Ascending aorta (tissue), 2 donors: ENCODE measurements at regions not wholly inside any gene's neighbourhood (a gene's known extent, or its start where the extent isn't known, plus 50 kb on each side); places are given as distances from the start of the nearest gene placed in this dataset.

Experiments used
- DNase-seq, 2 donors: peaks; one replicate each; pipeline ENCODE4 v3.0.0-alpha.2; 2019; ENCODE audit warnings: low spot score in 2 of 2
- H3K27ac ChIP-seq, 2 donors: fragments of 200-600 bp; sonication (generic); one replicate each; pipeline ENCODE4 v1.5.1; 2016 to 2017; ENCODE audit warnings: mild to moderate bottlenecking in 1 of 2
- H3K27me3 ChIP-seq: fragments of 200-600 bp; sonication (generic); one replicate; pipeline ENCODE4 v1.5.1; 2017
- H3K36me3 ChIP-seq, 2 donors: fragments of 200-600 bp; sonication (generic); one replicate each; pipeline ENCODE4 v1.5.1; 2016
- H3K4me1 ChIP-seq, 2 donors: fragments of 200-600 bp; sonication (generic); one replicate each; pipeline ENCODE4 v1.5.1; 2016 to 2017; ENCODE audit warnings: mild to moderate bottlenecking in 1 of 2
- H3K4me3 ChIP-seq, 2 donors: fragments of 200-600 bp; sonication (generic); one replicate each; pipeline ENCODE4 v1.5.1; 2016 to 2017; ENCODE audit warnings: mild to moderate bottlenecking in 1 of 2
- H3K9me3 ChIP-seq, 2 donors: fragments of 200-600 bp; sonication (generic); one replicate each; pipeline ENCODE4 v1.5.1; 2016
- intact Hi-C: fragments of 100-400 bp; cut with DNase I; formaldehyde crosslinking; loops from one replicate; pipeline ENCODE4 v1.15.1; 2023
- TF ChIP-seq, protein P1 (sequence below), 3 experiments: fragments of 200-600 bp in 2 of 3; fragments of 450-650 bp in 1 of 3; sonication (generic) in 2 of 3; IDR thresholded peaks; one replicate each; pipeline ENCODE4 v1.5.1; 2016 to 2019; ENCODE audit warnings: antibody characterized with exemption in 3 of 3, mild to moderate bottlenecking in 1 of 3, moderate library complexity in 1 of 3

GRCh38 chr3:99087277-99087676 lies 185.8 kb upstream of the DCBLD2 start:
- no peak for DNase-seq
- no peaks in the 10 kb centered on the region for H3K4me1 ChIP-seq
- no peaks in the 10 kb centered on the region for H3K27me3 ChIP-seq
- intact Hi-C loops: no loop called here
- no peaks in the 10 kb centered on the region for H3K9me3 ChIP-seq
- H3K27ac ChIP-seq: no peak overlapping the region
- TF ChIP-seq, protein P1, sequence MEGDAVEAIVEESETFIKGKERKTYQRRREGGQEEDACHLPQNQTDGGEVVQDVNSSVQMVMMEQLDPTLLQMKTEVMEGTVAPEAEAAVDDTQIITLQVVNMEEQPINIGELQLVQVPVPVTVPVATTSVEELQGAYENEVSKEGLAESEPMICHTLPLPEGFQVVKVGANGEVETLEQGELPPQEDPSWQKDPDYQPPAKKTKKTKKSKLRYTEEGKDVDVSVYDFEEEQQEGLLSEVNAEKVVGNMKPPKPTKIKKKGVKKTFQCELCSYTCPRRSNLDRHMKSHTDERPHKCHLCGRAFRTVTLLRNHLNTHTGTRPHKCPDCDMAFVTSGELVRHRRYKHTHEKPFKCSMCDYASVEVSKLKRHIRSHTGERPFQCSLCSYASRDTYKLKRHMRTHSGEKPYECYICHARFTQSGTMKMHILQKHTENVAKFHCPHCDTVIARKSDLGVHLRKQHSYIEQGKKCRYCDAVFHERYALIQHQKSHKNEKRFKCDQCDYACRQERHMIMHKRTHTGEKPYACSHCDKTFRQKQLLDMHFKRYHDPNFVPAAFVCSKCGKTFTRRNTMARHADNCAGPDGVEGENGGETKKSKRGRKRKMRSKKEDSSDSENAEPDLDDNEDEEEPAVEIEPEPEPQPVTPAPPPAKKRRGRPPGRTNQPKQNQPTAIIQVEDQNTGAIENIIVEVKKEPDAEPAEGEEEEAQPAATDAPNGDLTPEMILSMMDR (IDR thresholded peaks at IDR 0.05): no peak
- H3K4me3 ChIP-seq: no peak overlapping the region
- no peaks in the 10 kb centered on the region for H3K36me3 ChIP-seq

GRCh38 chr3:99084826-99085225 lies 183.3 kb upstream of the DCBLD2 start:
- TF ChIP-seq, protein P1 (IDR thresholded peaks at IDR 0.05): no peak
- no peaks in the 10 kb centered on the region for H3K9me3 ChIP-seq
- no peak overlapping the region for H3K4me3 ChIP-seq
- intact Hi-C loops: no loop called here
- H3K4me1 ChIP-seq: no peaks in the 10 kb centered on the region
- no peaks in the 10 kb centered on the region for H3K36me3 ChIP-seq
- H3K27ac ChIP-seq: no peak overlapping the region
- H3K27me3 ChIP-seq: no peaks in the 10 kb centered on the region
- no peak for DNase-seq

DNA sequence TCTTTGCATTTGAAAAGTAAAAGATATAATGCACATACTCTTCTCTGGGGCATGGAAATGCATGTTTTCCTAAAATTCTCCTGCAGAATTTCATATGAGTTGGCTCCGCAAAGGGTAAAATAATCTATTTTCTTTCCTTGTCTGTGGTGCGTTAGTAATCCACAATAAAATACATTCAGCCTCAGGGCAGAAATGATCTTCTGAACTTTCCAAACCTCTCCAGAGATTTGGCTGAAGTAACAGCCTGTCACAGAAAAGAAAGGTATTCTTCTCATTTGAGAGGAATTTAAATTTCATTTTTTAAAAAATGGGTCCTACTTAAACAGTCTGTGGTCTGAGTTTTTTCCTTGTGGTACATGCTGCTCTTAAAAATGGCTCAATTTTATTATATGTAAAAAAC lies 182.7 kb upstream of the DCBLD2 start:
- H3K4me1 ChIP-seq: no peaks in the 10 kb centered on the region
- intact Hi-C loops: no loop called here
- no peak overlapping the region for H3K4me3 ChIP-seq
- no peak overlapping the region for H3K27ac ChIP-seq
- no peak for DNase-seq
- no peaks in the 10 kb centered on the region for H3K9me3 ChIP-seq
- H3K27me3 ChIP-seq: no peaks in the 10 kb centered on the region
- no peaks in the 10 kb centered on the region for H3K36me3 ChIP-seq
- TF ChIP-seq, protein P1 (IDR thresholded peaks at IDR 0.05): no peak

- no peaks in the 10 kb centered on the region for H3K4me1 ChIP-seq
- no peaks in the 10 kb centered on the region for H3K27me3 ChIP-seq
- H3K36me3 ChIP-seq: no peaks in the 10 kb centered on the region
- TF ChIP-seq, protein P1 (IDR thresholded peaks at IDR 0.05): no peak
- intact Hi-C loops: no loop called here
- no peak overlapping the region for H3K4me3 ChIP-seq
- H3K27ac ChIP-seq: no peak overlapping the region
- no peak for DNase-seq
- H3K9me3 ChIP-seq: no peaks in the 10 kb centered on the region
Measured at GRCh38 chr3:99071096-99071495, 169.6 kb upstream of the DCBLD2 start.

DNA sequence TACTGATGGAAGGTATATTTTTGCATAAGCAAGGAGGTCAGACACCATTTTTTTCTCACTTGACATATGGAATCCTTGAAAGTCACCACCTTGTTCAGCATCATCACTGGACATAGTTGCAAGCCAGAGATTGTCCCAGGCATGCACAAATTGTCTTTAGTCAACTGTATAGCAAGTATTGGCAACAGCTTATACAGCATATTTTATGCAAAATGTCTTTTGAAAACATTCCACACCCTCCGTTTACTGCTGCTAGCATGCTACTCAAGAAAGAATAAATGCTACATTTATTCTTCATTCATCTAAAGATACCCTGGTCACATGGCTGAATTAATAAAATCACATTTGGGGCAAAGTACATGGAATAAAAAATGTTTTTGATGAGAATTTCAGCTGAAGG lies 168.5 kb upstream of the DCBLD2 start:
- Histone ChIP-seq H3K9me3 (no peaks in the 10 kb centered on the region), H3K36me3 (no peaks in the 10 kb centered on the region), H3K27ac (no peak overlapping the region), H3K4me1 (no peaks in the 10 kb centered on the region), H3K27me3 (no peaks in the 10 kb centered on the region), H3K4me3 (no peak overlapping the region)
- TF ChIP-seq, protein P1 (IDR thresholded peaks at IDR 0.05): no peak
- no peak for DNase-seq
- intact Hi-C loops: no loop called here

DNA sequence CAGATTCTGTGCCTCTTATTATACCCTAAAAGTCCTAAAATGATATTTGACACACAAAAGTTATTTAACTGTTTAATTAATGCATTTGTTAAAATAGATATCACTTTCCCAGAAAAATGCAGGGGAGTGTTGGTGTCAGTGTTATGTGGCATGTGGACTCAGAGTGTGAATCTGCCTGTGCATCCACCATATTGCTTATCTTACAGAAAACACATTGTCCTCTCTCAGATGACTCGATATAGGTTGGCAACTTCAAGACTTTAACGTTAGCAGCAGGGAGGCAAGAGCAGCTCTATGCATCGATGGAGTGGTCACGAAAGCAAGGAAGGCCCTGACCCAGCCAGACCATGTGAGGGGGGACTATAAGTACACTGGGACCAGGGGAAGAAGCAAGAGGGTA lies 165.4 kb upstream of the DCBLD2 start:
- no peak overlapping the region for H3K27ac ChIP-seq
- intact Hi-C loops: no loop called here
- TF ChIP-seq, protein P1 (IDR thresholded peaks at IDR 0.05): no peak
- no peaks in the 10 kb centered on the region for H3K9me3 ChIP-seq
- no peaks in the 10 kb centered on the region for H3K36me3 ChIP-seq
- no peaks in the 10 kb centered on the region for H3K4me1 ChIP-seq
- DNase-seq: no peak
- no peaks in the 10 kb centered on the region for H3K27me3 ChIP-seq
- no peak overlapping the region for H3K4me3 ChIP-seq
